NT2/D1 (cell line): ENCODE measurements at regions not wholly inside any gene's neighbourhood (a gene's known extent, or its start where the extent isn't known, plus 50 kb on each side); places are given as distances from the start of the nearest gene placed in this dataset.

Experiments
- SUZ12 ChIP-seq: IDR thresholded peaks from 2 replicates; pipeline ENCODE4 v1.6.1; 2011; ENCODE audit not compliant: insufficient read length, insufficient read depth; ENCODE audit errors: extremely low read depth
- YY1 ChIP-seq: IDR thresholded peaks from 2 replicates; pipeline ENCODE4 v1.6.1; 2011; ENCODE audit not compliant: insufficient read length, insufficient read depth
- ZNF274 ChIP-seq: IDR thresholded peaks from 2 replicates; pipeline ENCODE4 v1.6.1; 2011; ENCODE audit warnings: mild to moderate bottlenecking, low read depth, low read length

GRCh38 chr2:103594823-103595222, 833.0 kb downstream of the TMEM182 start:
- TF ChIP-seq YY1 (no peak), ZNF274 (no peak), SUZ12 (no peak)
